Endothelial cell of umbilical vein (primary cell): ENCODE measurements at regions not wholly inside any gene's neighbourhood (a gene's known extent, or its start where the extent isn't known, plus 50 kb on each side); places are given as distances from the start of the nearest gene placed in this dataset.

Experiments used
- BruUV-seq: library from RNA; stranded (reverse); fragments of 400-500 nt; replicated peaks from 2 replicates; lab custom pipeline; 2021; lab: Mats Ljungman, UMichigan
- CTCF ChIA-PET: fragments of 300-600, 350-600 bp; sonication (Branson Sonifier 250); formaldehyde crosslinking; loops from one replicate; lab custom pipeline; 2021; ENCODE audit warnings: antibody characterized with exemption, inconsistent platforms; lab: Charles Lee
- POLR2A ChIA-PET: fragments of 300-600, 350-600 bp; sonication (Branson Sonifier 250); formaldehyde crosslinking; loops from one replicate; lab custom pipeline; 2021; ENCODE audit warnings: antibody characterized with exemption, inconsistent platforms; lab: Charles Lee
- DNase-seq: peaks from one replicate; pipeline ENCODE4 v3.0.0-alpha.2; 2011; ENCODE audit warnings: low read depth, low spot score
- FAIRE-seq: peaks from 2 replicates; lab custom pipeline; 2011; peaks lifted over from hg19 to GRCh38; lab: Jason Lieb, UNC
- H2AFZ ChIP-seq: 2 replicates; pipeline ENCODE4 v1.6.0; 2012; ENCODE audit warnings: low read depth, low read length, control low read depth, inconsistent platforms
- H3K27ac ChIP-seq: 2 replicates; pipeline ENCODE4 v1.5.1; 2011; ENCODE audit warnings: low read depth, mild to moderate bottlenecking, control low read depth, low read length, moderate library complexity; ENCODE audit not compliant: insufficient read depth
- H3K27me3 ChIP-seq, 2 experiments: 2 replicates each; pipeline versions ENCODE4 v1.6.0 to v1.6.1; 2011; ENCODE audit warnings: low read length in 2 of 2, mixed read lengths in 1 of 2; ENCODE audit not compliant: control insufficient read depth in 2 of 2, insufficient read depth in 2 of 2
- H3K36me3 ChIP-seq, 2 experiments: 2 replicates in 1 of 2; 3 replicates in 1 of 2; pipeline ENCODE4 v1.5.1; 2011; ENCODE audit warnings: low read length in 2 of 2, mild to moderate bottlenecking in 1 of 2, moderate library complexity in 1 of 2; ENCODE audit not compliant: control insufficient read depth in 2 of 2, insufficient read depth in 2 of 2; ENCODE audit errors: extremely low read depth in 1 of 2
- H3K4me1 ChIP-seq: 3 replicates; pipeline ENCODE4 v1.5.1; 2011; ENCODE audit warnings: mild to moderate bottlenecking, low read length; ENCODE audit not compliant: control insufficient read depth, insufficient read depth; ENCODE audit errors: extremely low read depth
- H3K4me2 ChIP-seq: 2 replicates; pipeline ENCODE4 v1.6.1; 2011; ENCODE audit warnings: low read length, control low read depth, mixed read lengths; ENCODE audit not compliant: insufficient read depth
- H3K4me3 ChIP-seq, 3 experiments: fragments of 200-600 bp in 1 of 3; sonication (generic), shearing (Covaris generic) in 1 of 3; replicated peaks in 1 of 3; 2 replicates each; pipeline ENCODE4 v1.5.1; 2011 to 2016; ENCODE audit warnings: control low read depth in 3 of 3, low read length in 3 of 3, mild to moderate bottlenecking in 2 of 3, inconsistent platforms in 1 of 3, low read depth in 1 of 3, moderate library complexity in 1 of 3; ENCODE audit not compliant: insufficient read depth in 1 of 3
- H3K79me2 ChIP-seq: 2 replicates; pipeline ENCODE4 v1.6.0; 2012; ENCODE audit warnings: low read length, inconsistent platforms; ENCODE audit not compliant: control insufficient read depth, insufficient read depth
- H3K9ac ChIP-seq: replicated peaks from 2 replicates; pipeline ENCODE3; 2011; ENCODE audit warnings: low read length, control low read depth; ENCODE audit not compliant: insufficient read depth; ENCODE audit errors: extremely low read depth
- H3K9me1 ChIP-seq: replicated peaks from 3 replicates; pipeline ENCODE4 v1.6.0; 2011; ENCODE audit warnings: mild to moderate bottlenecking, low read length; ENCODE audit not compliant: control insufficient read depth, insufficient read depth; ENCODE audit errors: extremely low read depth
- H3K9me3 ChIP-seq: replicated peaks from 2 replicates; pipeline ENCODE4 v1.5.1; 2012; ENCODE audit warnings: low read length, inconsistent platforms; ENCODE audit not compliant: control insufficient read depth, insufficient read depth
- H4K20me1 ChIP-seq: replicated peaks from 2 replicates; pipeline ENCODE3; 2011; ENCODE audit warnings: mild to moderate bottlenecking, low read length; ENCODE audit not compliant: control insufficient read depth, insufficient read depth; ENCODE audit errors: extremely low read depth
- CTCF ChIP-seq, 2 donors: IDR thresholded peaks; 1 replicate in 1 of 2; 2 replicates in 1 of 2; pipeline ENCODE4 v1.5.1; 2011; ENCODE audit warnings: low read length in 2 of 2, mild to moderate bottlenecking in 2 of 2, moderate library complexity in 2 of 2, control low read depth in 1 of 2, inconsistent platforms in 1 of 2, low read depth in 1 of 2; ENCODE audit not compliant: insufficient read depth in 1 of 2; ENCODE audit errors: extremely low read depth in 1 of 2
- EZH2 ChIP-seq: IDR thresholded peaks from 2 replicates; pipeline ENCODE4 v1.6.1; 2012; ENCODE audit warnings: borderline replicate concordance, low read depth, mild to moderate bottlenecking, moderate library complexity, low read length, inconsistent platforms; ENCODE audit not compliant: severe bottlenecking
- FOS ChIP-seq: IDR thresholded peaks from 2 replicates; pipeline ENCODE4 v1.6.1; 2011; ENCODE audit warnings: mild to moderate bottlenecking, low read length, moderate library complexity, borderline replicate concordance; ENCODE audit not compliant: insufficient read depth
- GATA2 ChIP-seq: IDR thresholded peaks from 2 replicates; pipeline ENCODE4 v1.7.0; 2011; ENCODE audit warnings: low read depth, mild to moderate bottlenecking, moderate library complexity, mixed read lengths, low read length; ENCODE audit not compliant: insufficient read length, insufficient read depth
- JUN ChIP-seq: IDR thresholded peaks from 2 replicates; pipeline ENCODE4 v1.6.1; 2011; ENCODE audit warnings: borderline replicate concordance, low read depth; ENCODE audit not compliant: insufficient read length, insufficient read depth
- MAX ChIP-seq: IDR thresholded peaks from 2 replicates; pipeline ENCODE4 v1.6.1; 2011; ENCODE audit not compliant: insufficient read depth, insufficient read length
- MYC ChIP-seq: IDR thresholded peaks from one replicate; pipeline ENCODE4 v1.6.1; 2011; ENCODE audit warnings: mild to moderate bottlenecking, low read depth, low read length
- POLR2A ChIP-seq: IDR thresholded peaks from 2 replicates; pipeline ENCODE4 v1.6.1; 2012; ENCODE audit warnings: low read depth, mild to moderate bottlenecking, control low read depth, low read length
- POLR2AphosphoS5 ChIP-seq: IDR thresholded peaks from 2 replicates; pipeline ENCODE4 v1.6.1; 2012; ENCODE audit warnings: low read depth, mild to moderate bottlenecking, control low read depth, low read length, moderate library complexity; ENCODE audit not compliant: insufficient read depth
- dilution Hi-C: fragments of 300-500 bp; cut with MboI; formaldehyde crosslinking; loops from one replicate; pipeline ENCODE4 v1.15.0; 2019; ENCODE audit warnings: low sequenced_read_pairs; ENCODE audit not compliant: extremely low pct_ligation_motif_present
- intact Hi-C: fragments of 100-400 bp; cut with micrococcal nuclease; formaldehyde crosslinking; loops from one replicate; pipeline ENCODE4 v1.10.0; 2022

- peaks cover 2% of the 10 kb centered on the region for H3K9me3 ChIP-seq
- no peaks in the 10 kb centered on the region for H3K27me3 ChIP-seq
- no peak for TF ChIP-seq MYC
- no peak for TF ChIP-seq POLR2AphosphoS5
- no peak for TF ChIP-seq MAX
- TF ChIP-seq GATA2 = no peak
- no peak for TF ChIP-seq FOS
- no peak for TF ChIP-seq CTCF (IDR thresholded peaks at IDR 0.05; ENCODE audit: extremely low read depth in 1 of 2, insufficient read depth in 1 of 2, low read depth in 1 of 2, low read length in 2 of 2)
- TF ChIP-seq EZH2 = no peak
- no peak for TF ChIP-seq JUN
- TF ChIP-seq POLR2A = no peak
- dilution Hi-C loops (no loop called here), intact Hi-C loops (no loop called here)
- H3K27ac ChIP-seq = no peak overlapping the region
- H2AFZ ChIP-seq = no peak overlapping the region
- H3K9ac ChIP-seq = no peak overlapping the region
- H3K4me2 ChIP-seq = no peak overlapping the region
- ChIA-PET POLR2A (no interaction called here), CTCF (no interaction called here)
- H3K4me3 ChIP-seq = no peak overlapping the region
- no peaks in the 10 kb centered on the region for H3K36me3 ChIP-seq
- FAIRE-seq (no peak), DNase-seq (no peak)
- no peaks in the 10 kb centered on the region for H3K4me1 ChIP-seq
- H4K20me1 ChIP-seq = no peaks in the 10 kb centered on the region
- BruUV-seq = no TSS peak
- no peaks in the 10 kb centered on the region for H3K9me1 ChIP-seq
- H3K79me2 ChIP-seq = no peaks in the 10 kb centered on the region
Observed at GRCh38 chr5:175354964-175355363, 89.0 kb downstream of the DRD1 start.
